D341Med (cell line): ENCODE measurements at regions not wholly inside any gene's neighbourhood (a gene's known extent, or its start where the extent isn't known, plus 50 kb on each side); places are given as distances from the start of the nearest gene placed in this dataset.

Experiments
- DNase-seq: peaks from one replicate; pipeline ENCODE4 v3.0.0; 2012; ENCODE audit warnings: low spot score

DNA sequence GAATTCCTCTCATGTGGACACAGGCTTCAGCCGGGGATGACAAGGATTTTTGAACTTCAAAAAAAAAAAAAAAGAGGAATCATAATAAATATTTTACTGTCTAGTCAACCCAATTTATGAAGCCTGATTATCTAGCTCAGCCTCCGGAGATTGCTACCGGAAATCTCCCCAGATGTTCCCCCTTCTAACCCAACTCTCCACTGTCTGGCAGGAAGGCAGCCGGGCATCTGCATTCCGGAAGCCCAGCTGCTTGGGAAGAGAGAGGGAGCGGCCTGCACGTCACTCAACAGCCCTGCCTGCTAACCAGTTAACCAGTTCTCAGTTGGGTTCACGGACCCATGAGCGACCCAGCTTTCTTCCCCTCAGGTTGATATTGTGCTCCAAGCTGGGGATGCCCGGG is 87.2 kb upstream of the POU3F3 start:
- DNase-seq, result no peak

DNA sequence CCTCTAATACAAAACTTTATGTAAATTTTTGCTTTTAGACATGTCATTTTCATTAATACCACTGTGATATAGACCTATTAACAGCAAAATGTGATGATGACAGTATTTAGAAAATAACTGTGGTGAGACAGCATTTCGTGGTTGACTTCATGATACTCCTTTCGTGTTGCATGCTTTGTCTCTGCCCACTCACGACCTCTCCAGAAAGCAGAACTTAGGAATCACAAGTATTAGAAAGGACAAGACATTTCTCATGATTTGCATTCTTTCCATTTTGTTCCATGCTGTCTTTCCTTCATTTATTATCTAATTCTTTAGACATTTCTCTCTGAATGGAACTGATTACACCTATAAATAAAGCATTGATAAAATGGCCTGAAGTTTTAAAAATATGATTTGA is 85.2 kb upstream of the POU3F3 start:
- DNase-seq, result no peak

DNA sequence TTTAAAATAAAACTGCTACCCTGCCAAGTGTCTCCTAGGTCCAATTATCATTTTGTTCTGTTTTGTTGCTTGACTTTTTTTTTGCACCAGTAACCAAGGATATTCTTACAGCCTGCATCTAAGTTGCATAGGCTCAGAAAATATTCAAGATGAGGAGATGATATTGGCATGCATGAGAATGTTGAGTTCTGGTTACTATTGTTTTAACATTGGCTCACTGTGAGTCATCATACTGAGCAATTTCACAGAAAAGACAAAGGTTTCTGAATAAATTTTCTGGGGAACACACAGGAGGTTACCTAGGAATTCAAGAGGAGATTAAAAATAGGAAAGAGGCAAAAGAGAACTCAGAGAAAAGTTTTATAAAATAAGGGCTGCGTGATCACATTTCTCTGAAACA is 84.8 kb upstream of the POU3F3 start:
- DNase-seq, result no peak

GRCh38 chr2:104772996-104773395 is 80.9 kb upstream of the POU3F3 start:
- DNase-seq, result no peak

DNA sequence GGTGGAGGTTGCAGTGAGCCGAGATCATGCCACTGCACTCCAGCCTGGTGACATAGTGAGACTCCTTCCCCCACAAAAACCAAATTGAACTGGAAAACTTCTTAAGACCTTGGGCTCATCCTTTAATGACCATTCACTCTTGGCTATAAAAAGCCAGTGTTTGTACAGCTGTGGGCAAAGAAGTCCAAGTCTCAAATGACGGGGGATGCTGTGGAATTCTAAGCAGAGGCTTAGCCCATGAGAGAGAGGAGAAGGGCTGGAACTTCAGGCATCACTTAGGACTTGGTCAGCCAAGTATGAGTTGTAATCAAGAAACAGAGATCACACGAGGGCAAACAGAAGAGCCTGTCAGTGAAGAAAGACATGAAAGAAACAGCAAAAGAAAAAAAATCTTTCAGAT is 79.3 kb upstream of the POU3F3 start:
- no peak for DNase-seq

DNA sequence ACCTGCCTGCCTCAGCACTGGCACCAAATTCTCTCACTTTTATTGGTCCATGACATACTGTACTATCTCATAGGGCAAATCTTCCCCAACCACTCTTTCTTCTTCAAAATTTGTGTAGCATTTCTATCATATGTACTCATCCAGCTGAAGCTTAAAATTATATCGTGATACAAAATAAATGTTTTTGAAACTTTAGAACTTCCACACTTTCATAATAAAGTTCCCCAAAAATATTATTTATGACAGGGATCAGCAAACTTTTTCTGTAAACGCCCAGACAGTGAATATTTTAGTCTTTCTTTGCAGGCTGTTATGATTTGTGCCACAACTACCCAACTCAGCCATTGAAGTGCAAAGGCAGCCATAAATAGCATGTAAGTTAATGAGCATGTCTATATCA is 76.2 kb upstream of the POU3F3 start:
- DNase-seq, result no peak

GRCh38 chr2:104781151-104781550 is 72.8 kb upstream of the POU3F3 start:
- no peak for DNase-seq

DNA sequence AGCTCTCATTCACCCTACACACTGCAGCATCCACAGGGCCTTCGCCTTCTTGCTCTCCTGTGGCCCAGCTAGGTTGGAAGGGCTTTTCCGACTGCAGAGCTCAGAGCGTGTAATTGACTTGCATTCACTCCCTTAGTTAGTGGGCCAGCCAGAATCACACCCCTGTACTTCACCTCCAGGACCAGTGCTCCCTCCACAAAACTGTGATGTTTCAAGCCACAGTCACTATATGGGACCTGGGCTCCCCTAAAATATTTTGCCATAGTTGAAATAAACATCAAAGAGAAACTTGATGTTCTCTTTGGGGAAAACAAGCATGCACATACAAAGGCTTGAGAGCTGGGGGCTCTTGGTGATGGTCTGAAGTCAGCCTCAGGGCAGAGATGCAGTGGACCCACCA is 69.7 kb upstream of the POU3F3 start:
- DNase-seq, result no peak

DNA sequence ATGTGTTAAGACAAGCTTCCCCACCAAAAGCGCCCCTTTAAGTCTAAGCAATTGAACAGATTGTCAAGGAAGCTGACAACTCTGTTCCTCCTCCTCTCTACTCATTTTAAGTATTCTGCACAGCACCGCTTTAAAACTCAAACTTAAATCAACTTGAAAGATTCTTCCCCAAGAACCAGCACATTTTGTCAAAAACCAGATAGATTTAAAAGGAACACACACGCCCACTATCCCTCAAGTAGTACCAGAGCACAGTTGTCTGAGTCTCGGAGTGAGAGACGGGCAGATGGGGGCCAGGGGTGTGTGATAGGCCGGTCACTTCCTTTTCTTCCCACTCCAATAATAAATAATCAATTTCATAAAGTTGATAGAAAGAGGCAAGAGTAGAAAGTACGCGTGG is 67.7 kb upstream of the POU3F3 start:
- DNase-seq, result no peak

- DNase-seq, result no peak
Observed at GRCh38 chr2:104786821-104787220, 67.1 kb upstream of the POU3F3 start.

DNA sequence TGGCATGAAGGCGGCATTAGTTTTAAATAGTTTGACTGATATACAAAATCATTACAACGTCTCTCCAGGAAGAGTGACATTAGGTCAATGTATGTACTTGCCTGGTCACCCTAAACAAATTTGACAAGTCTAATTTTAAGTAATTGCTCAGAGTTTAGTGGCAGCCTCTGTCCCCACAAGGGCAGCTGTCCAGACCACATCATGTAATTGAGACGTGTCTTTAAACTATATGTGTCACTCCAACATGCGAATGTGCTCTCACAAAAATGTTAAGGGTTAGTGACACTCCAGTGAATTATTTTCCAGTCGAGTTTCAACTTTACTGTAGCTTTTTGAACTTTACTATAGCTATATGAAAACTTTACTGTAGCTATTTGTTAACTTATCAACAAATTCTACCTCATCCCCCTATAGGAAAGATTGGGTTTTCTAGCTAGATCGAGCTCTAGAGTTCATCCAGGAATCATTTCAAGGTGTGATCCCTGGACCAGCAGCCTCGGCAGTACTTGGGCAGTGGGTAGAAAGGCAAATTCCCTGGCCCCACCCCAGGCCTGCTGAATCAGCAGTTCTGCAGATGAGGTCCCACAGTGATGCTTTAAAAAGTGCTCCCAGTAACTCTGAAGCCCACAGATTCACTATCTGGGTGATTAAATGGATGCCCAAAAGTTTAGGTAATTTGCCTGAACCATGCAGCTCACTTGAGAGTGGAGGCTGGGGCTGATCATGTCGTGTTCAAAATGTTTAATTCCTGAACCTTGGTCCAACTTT is 66.4 kb upstream of the POU3F3 start:
- no peak for DNase-seq

DNA sequence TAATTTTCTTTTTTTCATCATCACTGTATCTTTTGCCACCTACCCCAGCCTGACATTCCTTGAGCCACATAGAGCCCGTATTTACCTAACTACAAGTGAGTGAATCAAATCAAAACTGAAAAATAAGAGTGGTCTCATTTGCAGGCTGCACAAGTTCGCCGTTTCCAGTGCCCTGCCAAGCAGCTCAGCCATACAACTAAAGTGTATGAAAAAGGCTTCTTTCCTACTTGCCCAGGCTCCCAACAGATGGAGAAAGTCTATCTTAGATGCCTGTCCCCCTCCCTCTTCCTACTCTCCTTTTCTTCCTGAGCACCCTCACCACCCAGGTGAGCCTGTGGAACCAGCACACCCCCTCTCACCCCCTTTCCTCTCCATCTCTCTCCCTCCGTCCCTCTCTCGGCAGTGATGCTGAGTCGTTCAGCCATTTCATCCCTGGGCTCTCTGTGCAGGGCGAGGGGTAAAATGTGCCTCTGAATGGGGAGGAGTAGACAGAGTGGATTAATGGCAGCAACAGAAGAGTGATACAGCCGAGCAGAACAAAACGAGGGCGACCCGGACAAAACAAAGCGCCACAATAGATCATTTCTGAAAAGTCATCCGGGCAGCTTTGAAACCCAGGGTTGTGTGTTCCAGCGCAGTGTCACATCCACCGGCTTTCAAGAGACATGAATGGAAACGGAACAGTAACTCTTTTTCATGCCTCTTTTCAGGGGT is 65.0 kb upstream of the POU3F3 start:
- no peak for DNase-seq

DNA sequence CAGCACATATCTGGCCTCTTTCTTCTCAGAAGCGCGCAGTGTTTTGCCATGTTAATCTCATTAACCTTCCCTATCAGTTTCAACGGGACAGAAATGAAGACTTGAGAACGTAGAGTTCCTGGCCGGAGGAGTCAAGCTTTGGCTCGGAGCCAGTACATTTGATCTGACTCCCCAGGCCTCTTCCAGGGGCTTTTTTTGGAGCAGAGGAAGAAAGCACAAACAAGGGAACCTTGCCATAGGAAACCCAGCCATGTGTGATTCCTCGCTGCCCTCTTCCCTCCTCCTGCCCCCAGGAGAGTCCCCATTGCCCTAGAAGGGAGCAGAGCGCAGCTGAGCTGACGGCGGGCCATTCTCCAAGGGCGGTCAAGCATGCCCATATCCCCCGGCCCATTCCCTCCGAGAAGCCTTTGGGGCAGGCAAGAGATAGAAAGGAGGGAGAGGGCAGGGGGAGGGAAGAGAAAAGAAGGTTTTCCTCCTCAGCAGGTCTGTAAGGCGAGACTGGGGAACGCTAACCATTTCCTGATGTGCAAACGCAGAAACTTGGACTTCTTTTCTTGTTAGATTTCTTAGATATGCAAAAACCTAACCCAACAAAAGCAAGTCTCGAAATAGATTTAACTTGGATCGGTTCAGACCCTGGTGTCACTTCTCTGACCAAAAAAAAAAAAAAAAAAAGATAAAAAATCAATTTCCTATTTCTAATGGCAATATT is 63.7 kb upstream of the POU3F3 start:
- no peak for DNase-seq

DNA sequence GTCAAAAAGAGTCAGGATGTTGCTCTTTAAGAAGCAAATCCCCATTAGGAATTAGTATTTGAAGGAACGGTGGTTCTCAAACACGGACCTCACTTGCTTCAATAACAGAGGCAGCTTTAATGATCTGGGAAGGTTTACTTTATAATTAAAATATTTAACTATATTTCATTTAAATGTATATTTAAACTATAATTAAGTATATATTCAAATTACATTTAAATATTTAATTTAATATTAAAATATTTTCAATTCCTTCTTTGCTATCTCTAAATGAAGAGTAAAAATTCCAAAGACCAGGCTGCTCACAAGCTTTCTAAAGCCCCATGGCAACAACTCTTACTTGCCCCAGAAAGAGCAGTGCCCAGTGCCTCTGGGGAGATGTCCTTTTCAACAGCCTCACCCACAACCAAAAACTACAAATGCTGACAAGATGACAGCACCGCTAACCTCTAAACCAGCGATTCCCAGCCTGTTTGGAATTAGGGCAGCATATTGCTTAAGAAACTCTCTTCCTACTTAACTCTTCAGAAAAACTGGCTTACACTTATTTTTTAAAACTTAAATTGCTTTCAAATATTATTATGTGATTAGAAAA is 62.9 kb upstream of the POU3F3 start:
- no peak for DNase-seq

GRCh38 chr2:104793966-104794365 is 59.9 kb upstream of the POU3F3 start:
- DNase-seq, result no peak

DNA sequence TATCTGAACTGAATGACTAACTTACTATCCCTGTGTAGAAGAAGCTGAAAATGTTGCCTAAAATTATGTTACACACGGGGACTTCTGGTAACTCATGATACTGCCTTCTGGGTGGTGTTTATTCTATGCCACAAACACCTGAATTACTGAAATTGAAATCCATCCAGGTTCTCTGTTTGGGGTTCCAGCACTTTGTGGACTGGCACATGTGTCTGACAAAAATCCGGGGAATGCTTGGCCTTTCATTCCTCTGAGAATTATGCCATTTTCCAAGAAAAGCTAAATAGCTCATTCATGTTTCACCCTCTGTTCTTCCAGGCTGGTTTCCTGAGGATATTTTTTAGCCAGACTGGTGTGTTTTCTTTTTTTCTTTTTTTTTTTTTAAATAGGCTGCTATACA is 59.5 kb upstream of the POU3F3 start:
- no peak for DNase-seq
